Tibial nerve (tissue), 4 donors: ENCODE measurements at regions not wholly inside any gene's neighbourhood (a gene's known extent, or its start where the extent isn't known, plus 50 kb on each side); places are given as distances from the start of the nearest gene placed in this dataset.

Source experiments
- CTCF ChIP-seq, 5 experiments: fragments of 200-600 bp in 3 of 5; fragments of 450-650 bp in 2 of 5; sonication (generic) in 3 of 5; IDR thresholded peaks; one replicate each; pipeline ENCODE4 v1.5.1; 2016 to 2019; ENCODE audit warnings: antibody characterized with exemption in 5 of 5, mild to moderate bottlenecking in 3 of 5, moderate library complexity in 2 of 5
- EP300 ChIP-seq, 2 donors: sonication (generic); formaldehyde crosslinking; IDR thresholded peaks; one replicate each; pipeline ENCODE4 v1.6.1; 2017; ENCODE audit warnings: antibody characterized with exemption in 2 of 2, mild to moderate bottlenecking in 1 of 2
- POLR2A ChIP-seq, 2 donors: fragments of 450-650 bp; IDR thresholded peaks; one replicate each; pipeline ENCODE4 v1.6.1; 2017; ENCODE audit warnings: antibody characterized with exemption in 2 of 2, mild to moderate bottlenecking in 2 of 2, moderate library complexity in 2 of 2

- TF ChIP-seq POLR2A (IDR thresholded peaks at IDR 0.05) = no peak
- no peak for TF ChIP-seq CTCF (IDR thresholded peaks at IDR 0.05)
- TF ChIP-seq EP300 (IDR thresholded peaks at IDR 0.05) = no peak
Observed at GRCh38 chrX:50971395-50971794, 60.9 kb downstream of the BMP15 start.
